Sigmoid colon (tissue), 4 donors: ENCODE measurements at regions not wholly inside any gene's neighbourhood (a gene's known extent, or its start where the extent isn't known, plus 50 kb on each side); places are given as distances from the start of the nearest gene placed in this dataset.

Experiments used
- POLR2A ChIP-seq, 2 donors: fragments of 450-650 bp; IDR thresholded peaks; one replicate each; pipeline ENCODE4 v1.6.1; 2016; ENCODE audit warnings: antibody characterized with exemption in 2 of 2, mild to moderate bottlenecking in 2 of 2, moderate library complexity in 2 of 2
- POLR2AphosphoS5 ChIP-seq, 4 donors: sonication (generic); formaldehyde crosslinking; IDR thresholded peaks; one replicate each; pipeline ENCODE4 v1.6.1; 2017; ENCODE audit warnings: antibody characterized with exemption in 4 of 4
- TF ChIP-seq, protein P1 (sequence below), 4 experiments: fragments of 450-650 bp in 3 of 4; fragments of 200-600 bp in 1 of 4; IDR thresholded peaks; one replicate each; pipeline ENCODE4 v1.5.1; 2016 to 2019; ENCODE audit warnings: antibody characterized with exemption in 4 of 4, mild to moderate bottlenecking in 3 of 4, moderate library complexity in 2 of 4

DNA sequence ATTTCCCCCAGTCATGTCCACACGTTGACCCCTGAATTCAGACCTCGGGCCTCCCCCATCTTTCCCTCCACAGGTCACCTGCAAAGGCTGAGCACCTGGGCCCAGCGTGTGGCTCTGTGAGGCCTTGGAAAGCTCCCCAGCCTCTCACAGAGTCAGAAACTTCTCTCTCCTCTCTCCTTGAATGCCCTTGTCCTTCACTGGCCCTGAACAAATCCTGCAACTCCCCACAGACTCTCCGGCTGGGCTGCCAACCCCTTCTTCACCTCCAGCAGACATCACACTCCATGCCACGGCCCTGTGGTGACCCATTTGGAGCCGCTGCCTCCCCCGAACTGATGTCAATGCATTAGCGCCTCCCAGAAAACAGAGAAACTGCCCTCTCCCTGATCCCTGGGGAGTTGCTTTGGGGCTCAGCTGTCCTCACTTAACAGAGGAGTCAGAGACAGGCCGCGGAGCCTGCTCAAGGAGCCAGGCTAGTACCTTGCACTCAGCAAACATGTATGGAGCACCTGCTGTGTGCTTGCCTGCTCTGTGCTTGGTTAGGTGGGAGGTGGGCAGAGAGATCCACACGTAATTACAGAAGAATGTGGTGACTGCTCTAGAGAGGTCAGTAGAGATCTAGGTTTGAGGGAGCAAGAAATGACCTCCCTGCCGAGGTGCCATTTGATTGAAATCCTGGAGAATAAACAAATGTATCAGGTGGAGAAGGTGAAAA is 99.2 kb upstream of the PWP1 start:
- TF ChIP-seq, protein P1, sequence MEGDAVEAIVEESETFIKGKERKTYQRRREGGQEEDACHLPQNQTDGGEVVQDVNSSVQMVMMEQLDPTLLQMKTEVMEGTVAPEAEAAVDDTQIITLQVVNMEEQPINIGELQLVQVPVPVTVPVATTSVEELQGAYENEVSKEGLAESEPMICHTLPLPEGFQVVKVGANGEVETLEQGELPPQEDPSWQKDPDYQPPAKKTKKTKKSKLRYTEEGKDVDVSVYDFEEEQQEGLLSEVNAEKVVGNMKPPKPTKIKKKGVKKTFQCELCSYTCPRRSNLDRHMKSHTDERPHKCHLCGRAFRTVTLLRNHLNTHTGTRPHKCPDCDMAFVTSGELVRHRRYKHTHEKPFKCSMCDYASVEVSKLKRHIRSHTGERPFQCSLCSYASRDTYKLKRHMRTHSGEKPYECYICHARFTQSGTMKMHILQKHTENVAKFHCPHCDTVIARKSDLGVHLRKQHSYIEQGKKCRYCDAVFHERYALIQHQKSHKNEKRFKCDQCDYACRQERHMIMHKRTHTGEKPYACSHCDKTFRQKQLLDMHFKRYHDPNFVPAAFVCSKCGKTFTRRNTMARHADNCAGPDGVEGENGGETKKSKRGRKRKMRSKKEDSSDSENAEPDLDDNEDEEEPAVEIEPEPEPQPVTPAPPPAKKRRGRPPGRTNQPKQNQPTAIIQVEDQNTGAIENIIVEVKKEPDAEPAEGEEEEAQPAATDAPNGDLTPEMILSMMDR (IDR thresholded peaks at IDR 0.05) = no peak
- TF ChIP-seq POLR2AphosphoS5 (IDR thresholded peaks at IDR 0.05) (no peak), POLR2A (IDR thresholded peaks at IDR 0.05) (no peak)
